Fibroblast of pulmonary artery (primary cell): ENCODE measurements at regions not wholly inside any gene's neighbourhood (a gene's known extent, or its start where the extent isn't known, plus 50 kb on each side); places are given as distances from the start of the nearest gene placed in this dataset.
"Not testable (repeated sequence)": the region's sequence is repeated elsewhere in the genome, so short reads cannot be mapped to it uniquely, and the experiment has no call there.

Source experiments
- DNase-seq: peaks from one replicate; pipeline ENCODE4 v3.0.0-alpha.2; 2010; ENCODE audit warnings: low read depth
- H3K4me3 ChIP-seq: replicated peaks from 2 replicates; pipeline ENCODE4 v1.5.1; 2011; ENCODE audit warnings: low read depth, mild to moderate bottlenecking, control low read depth, low read length, moderate library complexity
- CTCF ChIP-seq: IDR thresholded peaks from 2 replicates; pipeline ENCODE4 v1.5.1; 2011; ENCODE audit warnings: mild to moderate bottlenecking, control low read depth, low read length, inconsistent platforms; ENCODE audit errors: missing control alignments

GRCh38 chr5:24264547-24264946 lies 380.2 kb downstream of the CDH10 start:
- TF ChIP-seq CTCF = no peak
- no peak overlapping the region for H3K4me3 ChIP-seq

GRCh38 chr5:24265306-24265705 lies 379.5 kb downstream of the CDH10 start:
- TF ChIP-seq CTCF = no peak
- no peak overlapping the region for H3K4me3 ChIP-seq
- DNase-seq = no peak

More at GRCh38 chr5:24264547-24264946, 380.2 kb downstream of the CDH10 start:
- DNase-seq = no peak

- TF ChIP-seq CTCF = no peak
- no peak for DNase-seq
- no peak overlapping the region for H3K4me3 ChIP-seq
Measured at GRCh38 chr5:24268482-24269056, 376.2 kb downstream of the CDH10 start.

- not testable (repeated sequence) for DNase-seq, H3K4me3 ChIP-seq
Measured at GRCh38 chr5:24271702-24272118, 373.1 kb downstream of the CDH10 start.

GRCh38 chr5:24272741-24273140 lies 372.0 kb downstream of the CDH10 start:
- DNase-seq = no peak
- H3K4me3 ChIP-seq = no peak overlapping the region
- TF ChIP-seq CTCF = no peak

GRCh38 chr5:24280215-24280614 lies 364.6 kb downstream of the CDH10 start:
- DNase-seq = no peak
- TF ChIP-seq CTCF = no peak
- no peak overlapping the region for H3K4me3 ChIP-seq

GRCh38 chr5:24281818-24282217 lies 363.0 kb downstream of the CDH10 start:
- H3K4me3 ChIP-seq = no peak overlapping the region
- no peak for TF ChIP-seq CTCF
- no peak for DNase-seq
